T-helper 9 cell (primary cell): ENCODE measurements at regions not wholly inside any gene's neighbourhood (a gene's known extent, or its start where the extent isn't known, plus 50 kb on each side); places are given as distances from the start of the nearest gene placed in this dataset.
"Not testable (repeated sequence)": the region's sequence is repeated elsewhere in the genome, so short reads cannot be mapped to it uniquely, and the experiment has no call there.

Experiments used
- DNase-seq: peaks from one replicate; pipeline ENCODE4 v3.0.0-alpha.2; 2020

DNA sequence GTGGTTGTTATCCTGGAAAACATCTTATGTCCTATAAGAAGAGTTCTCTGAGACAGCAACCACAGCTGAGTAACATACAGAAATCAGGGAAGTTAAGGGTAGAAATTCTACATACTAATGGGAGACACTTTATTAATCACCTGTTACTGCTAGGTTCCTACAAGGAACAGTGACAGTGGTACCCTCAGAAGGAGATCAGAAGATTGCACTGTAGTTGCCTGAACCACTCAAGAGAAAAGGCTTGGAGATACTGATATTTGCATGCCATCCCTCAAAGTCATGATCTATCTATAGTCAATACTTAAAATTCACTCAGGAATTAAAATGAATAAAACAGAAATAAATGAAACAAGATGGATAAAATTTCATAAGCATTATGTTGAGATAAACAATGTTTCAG lies 136.0 kb downstream of the LMLN start:
- DNase-seq, result no peak

DNA sequence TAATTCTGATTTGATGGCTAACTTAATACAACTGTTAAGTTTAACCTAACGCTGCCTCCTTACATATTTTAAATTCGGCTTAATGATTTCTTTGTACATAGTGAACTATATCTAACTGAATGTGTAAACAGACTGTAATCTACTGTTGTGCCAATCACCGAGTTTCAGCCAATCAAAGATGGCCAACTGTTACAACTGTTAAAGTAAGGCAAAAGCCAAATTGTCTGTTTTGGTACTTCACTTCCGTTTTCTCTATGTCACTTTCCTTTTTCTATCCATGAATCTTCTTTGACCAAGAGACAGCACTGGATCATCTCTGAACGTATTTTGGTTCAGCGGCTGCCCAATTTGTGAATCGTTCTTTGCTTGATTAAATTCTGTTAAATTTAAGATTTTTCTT lies 137.0 kb downstream of the LMLN start:
- no peak for DNase-seq

GRCh38 chr3:198098661-198099081 lies 138.7 kb downstream of the LMLN start:
- not testable (repeated sequence) for DNase-seq

- DNase-seq, result not testable (repeated sequence)
Measured at GRCh38 chr3:198103070-198103469, 143.1 kb downstream of the LMLN start.

- no peak for DNase-seq
Measured at GRCh38 chr3:198106265-198106664, 146.2 kb downstream of the LMLN start.

- DNase-seq, result no peak
Measured at GRCh38 chr3:198107840-198108734, 148.1 kb downstream of the LMLN start.

DNA sequence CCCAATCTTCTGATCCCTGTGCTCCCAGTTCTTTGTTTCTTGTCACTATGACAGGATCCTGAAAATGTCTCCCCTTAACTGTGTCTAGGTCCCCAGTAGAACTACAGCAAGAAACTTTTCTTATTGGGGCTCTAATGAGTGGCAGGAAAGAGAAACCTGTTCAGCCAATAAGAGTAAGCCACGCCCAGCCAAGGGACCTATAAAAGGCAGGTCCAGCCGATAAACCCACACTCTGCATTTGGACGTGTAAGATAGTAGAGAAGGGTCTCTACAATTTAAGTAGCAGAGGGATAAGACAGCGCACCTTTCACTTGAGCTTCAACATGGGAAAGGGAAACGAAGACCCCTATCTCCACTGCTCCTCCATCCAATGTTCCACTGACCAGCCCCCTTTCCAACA lies 149.9 kb downstream of the LMLN start:
- no peak for DNase-seq

DNA sequence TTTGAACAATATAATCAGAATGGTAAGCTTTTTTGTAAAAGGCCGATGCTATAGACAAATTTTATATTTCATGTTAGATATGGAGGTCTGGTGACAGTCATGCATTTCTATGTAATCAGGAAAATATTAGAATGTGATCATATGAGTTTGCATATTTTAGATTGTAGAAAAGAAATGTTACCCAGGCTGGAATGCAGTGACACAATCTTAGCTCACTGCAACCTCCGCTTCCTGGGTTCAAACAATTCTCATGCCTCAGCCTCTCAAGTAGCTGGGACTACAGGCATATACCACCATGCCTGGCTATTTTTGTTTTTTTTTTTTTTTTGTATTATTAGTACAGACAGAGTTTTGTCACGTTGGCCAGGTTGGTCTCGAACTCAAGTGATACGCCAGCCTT lies 152.0 kb downstream of the LMLN start:
- no peak for DNase-seq

- no peak for DNase-seq
Measured at GRCh38 chr3:198113206-198114053, 153.4 kb downstream of the LMLN start.

GRCh38 chr3:198114516-198114915 lies 154.5 kb downstream of the LMLN start:
- DNase-seq, result not testable (repeated sequence)

GRCh38 chr3:198122184-198122583 lies 162.2 kb downstream of the LMLN start:
- not testable (repeated sequence) for DNase-seq

DNA sequence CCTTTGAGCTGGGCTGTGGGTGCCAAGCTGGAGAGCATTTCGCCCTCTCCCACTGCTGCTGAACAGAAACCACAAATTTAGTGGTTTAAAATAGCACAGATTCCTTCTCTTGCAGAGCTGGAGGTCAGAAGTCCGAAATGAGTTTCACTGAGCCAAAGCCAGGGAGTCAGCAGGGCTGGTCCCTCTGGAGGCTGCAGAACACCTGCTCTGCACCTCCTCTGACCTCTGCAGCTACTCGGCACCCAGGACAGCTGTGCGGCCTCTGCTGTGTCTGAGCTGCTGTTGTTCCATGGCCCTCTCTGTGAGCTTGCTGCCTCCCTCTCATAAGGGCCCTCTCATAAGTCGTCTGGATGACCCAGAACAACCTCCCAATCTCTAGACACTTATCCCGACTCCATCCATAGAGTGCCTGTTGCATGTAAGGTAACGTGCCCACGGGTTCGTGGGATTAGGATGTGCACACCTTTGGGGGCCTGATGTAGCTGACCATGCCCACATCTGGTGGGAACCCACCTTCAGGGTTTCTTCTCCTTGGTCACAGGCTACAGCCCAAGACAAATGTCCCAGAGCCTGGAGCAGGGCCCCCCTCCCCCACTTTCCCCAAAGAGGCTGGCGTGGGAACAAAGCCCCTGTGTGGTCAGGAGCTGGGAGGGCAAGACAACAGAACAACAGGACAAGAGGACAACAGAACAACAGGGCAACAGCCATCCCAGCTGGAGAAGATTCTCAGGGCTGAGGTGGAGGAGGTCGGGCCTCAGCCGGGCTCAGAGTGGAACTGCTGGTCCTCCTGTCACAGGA lies 177.2 kb downstream of the LMLN start:
- not testable (repeated sequence) for DNase-seq

GRCh38 chr3:198138205-198138604 lies 178.2 kb downstream of the LMLN start:
- not testable (repeated sequence) for DNase-seq

DNA sequence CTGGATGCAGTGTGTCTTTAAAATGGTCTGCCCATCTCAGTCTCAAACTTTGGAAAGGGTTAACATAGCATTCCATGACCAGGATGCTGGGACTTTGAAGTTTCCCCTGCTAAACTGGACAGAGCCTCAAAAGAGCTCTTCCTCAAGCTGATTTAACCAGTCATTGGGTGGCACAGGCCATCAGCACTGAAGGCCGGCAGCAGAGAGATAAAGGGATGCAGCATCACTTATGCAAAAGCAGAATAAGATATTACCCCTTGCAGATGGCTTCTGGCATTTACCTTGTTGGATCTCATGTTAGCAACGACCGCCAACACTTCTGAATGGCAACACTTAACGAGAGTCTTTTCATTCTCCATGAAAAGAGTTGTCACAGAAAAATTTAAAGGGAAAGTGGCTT lies 179.0 kb downstream of the LMLN start:
- not testable (repeated sequence) for DNase-seq

DNA sequence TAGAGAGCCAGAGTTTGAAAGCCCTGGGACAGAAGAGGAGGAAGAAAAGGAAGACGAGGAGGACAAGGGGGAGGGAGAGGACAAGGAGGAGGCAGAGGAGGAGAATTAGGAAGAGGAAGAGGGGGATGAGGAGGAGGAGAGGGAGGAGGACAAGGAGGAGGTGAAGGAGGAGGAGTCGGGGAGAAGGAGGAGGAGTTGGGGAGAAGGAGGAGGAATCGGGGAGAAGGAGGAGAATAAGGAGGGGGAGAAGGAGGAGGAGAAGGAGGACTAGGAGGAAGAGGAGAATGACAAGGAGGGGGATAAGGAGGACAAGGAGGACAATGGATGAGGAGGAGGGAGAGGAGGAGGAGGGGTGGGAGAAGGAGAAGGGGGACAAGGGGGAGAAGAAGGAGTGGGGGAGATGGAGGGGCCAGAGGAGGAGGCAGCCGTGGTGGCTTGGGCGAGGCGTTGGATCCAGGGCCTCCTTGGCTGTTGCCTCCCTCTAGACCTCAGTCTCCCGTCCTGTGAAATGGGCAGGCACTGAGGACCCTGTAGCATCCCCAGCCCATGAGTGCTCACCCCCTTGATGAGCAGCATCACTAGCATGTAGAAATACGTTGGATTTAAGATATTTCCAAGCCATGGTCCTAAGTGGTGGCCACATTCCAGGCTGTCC lies 179.6 kb downstream of the LMLN start:
- not testable (repeated sequence) for DNase-seq

DNA sequence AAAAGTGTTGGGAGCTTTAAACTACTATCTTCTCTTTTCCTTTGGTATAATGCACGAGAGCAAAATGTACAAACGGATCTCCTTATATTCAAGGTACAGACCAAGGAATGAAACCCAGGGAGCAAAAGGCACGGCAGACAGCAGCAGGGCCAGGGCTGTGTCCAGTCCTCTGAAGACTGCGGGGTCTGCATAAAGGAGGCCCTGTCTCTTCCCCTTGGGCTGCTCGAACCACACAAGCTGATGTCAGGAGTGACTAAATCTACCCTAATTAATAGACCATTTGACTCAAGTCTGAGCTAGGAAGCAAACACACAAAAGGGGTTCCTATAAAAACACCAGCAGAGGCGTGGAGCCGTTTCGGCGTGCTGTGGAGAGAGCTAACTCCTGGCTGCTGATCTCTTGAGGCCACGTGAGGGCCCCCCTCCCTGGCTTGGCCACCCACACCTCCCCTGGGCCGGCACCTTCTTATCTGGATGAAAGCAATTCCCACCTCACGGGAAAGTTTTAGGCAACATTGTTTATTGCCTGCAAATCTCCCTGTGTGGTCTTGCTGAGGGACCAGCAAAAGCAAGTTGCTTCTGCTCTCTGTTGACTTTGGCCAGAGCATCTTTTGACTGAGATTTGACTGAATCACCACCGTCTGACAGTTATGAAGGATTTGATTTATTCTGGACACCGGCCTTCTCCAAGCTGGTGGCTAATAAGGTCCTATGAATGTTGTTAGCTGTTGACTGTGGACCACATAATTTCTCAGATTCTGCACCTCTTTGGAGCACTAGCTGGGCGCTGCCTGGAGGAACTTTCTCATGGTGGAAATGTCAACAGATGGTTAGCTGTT lies 183.5 kb downstream of the LMLN start:
- DNase-seq, result not testable (repeated sequence)

- not testable (repeated sequence) for DNase-seq
Measured at GRCh38 chr3:198145231-198145784, 185.3 kb downstream of the LMLN start.

DNA sequence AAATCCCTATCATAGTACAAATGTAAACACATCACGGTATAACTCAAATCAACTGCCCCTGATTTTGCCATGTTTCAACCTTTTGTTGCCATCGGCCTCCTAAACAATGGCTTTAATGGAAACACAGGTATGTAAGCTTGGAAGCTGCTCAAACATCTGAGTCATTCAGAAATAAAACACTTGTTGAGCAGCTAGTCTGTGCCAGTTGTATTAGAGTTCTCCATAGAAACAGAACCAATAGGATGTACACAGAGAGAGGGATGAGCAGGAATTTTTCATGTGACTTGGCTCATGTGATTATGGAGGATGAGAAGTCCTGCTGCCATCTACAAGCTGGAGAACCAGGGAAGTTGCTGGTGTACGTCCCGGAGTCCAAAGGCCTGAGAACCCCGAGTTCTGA lies 186.1 kb downstream of the LMLN start:
- DNase-seq, result not testable (repeated sequence)

DNA sequence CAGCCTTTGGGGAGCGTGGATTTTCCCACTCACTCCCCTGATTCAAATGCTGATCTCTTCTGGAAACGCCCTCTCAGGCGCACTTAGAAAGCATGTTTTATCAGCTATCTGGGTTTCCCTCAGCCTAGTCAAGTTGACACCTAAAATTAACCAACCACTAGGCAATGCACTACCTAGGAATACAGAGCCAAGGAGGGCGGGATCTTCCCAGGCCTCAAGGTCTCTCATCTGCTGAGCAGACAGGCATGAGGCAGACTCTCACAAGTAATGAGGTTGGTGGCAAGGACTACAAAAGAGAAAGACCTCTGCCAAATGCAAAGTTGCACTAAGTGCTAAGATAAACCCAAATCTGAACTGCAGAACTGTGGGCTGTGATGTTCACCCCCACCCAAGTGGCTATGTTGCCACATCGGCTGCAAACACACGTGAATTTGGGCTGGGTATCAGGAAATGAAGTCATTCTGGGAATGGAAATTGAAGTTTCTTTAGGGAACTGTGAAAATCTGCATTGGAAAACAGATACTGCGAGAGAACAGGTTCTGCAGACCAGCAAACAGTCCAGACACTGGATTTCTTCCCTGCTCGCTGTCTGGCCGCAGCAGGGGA lies 186.6 kb downstream of the LMLN start:
- DNase-seq, result not testable (repeated sequence)

DNA sequence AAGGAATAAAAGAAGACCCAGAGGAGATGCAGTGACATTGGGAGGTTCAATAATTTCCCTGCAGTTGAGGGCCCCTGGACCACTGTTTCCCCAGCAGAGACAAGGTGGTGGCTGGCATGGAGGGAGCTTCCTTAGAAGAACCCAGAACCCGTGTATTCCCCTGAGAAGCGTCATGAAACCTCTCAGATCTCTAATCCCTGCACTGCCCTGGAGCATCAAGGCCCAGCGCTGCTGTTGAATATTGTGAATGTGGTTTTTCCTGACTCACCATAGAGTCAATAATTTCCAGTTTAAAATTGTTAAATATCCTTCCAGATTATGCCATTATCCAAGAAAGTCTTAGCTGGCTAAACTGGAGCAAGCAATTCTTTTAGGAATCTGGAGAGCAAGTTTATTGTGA lies 187.2 kb downstream of the LMLN start:
- DNase-seq, result not testable (repeated sequence)
